Spleen (tissue), 7 donors: ENCODE measurements at regions not wholly inside any gene's neighbourhood (a gene's known extent, or its start where the extent isn't known, plus 50 kb on each side); places are given as distances from the start of the nearest gene placed in this dataset.

ENCODE experiments used
- CTCF ChIP-seq, 11 experiments: fragments of 200-600 bp in 7 of 11; fragments of 450-650 bp in 4 of 11; sonication (generic) in 4 of 11; IDR thresholded peaks in 8 of 11; conservative IDR thresholded peaks in 3 of 11; 1 replicate in 7 of 11; 2 replicates in 4 of 11; pipeline versions ENCODE4 v1.4.0 to v1.8.0; 2016 to 2021; ENCODE audit warnings: antibody characterized with exemption in 11 of 11, inconsistent platforms in 4 of 11, mild to moderate bottlenecking in 1 of 11
- POLR2A ChIP-seq, 3 donors: fragments of 450-650 bp; IDR thresholded peaks; one replicate each; pipeline ENCODE4 v1.5.1; 2017; ENCODE audit warnings: antibody characterized with exemption in 3 of 3, mild to moderate bottlenecking in 1 of 3
- donor health status: DM: no; HTN: no; CAD: no; lungs with moderate emphysema.
- donor health status: DM: no; HTN: no; CAD: no.
- donor health status: DM: no; HTN: no; CAD: no.

- TF ChIP-seq CTCF (IDR thresholded peaks at IDR 0.05 in 8 of 11, conservative IDR thresholded peaks at IDR 0.05 in 3 of 11) (no peak), POLR2A (IDR thresholded peaks at IDR 0.05) (no peak)
Observed at GRCh38 chr7:116394106-116394505, 105.4 kb upstream of the CAV2 start.
